ENCODE measurements at regions not wholly inside any gene's neighbourhood (a gene's known extent, or its start where the extent isn't known, plus 50 kb on each side); places are given as distances from the start of the nearest gene placed in this dataset.

DNA sequence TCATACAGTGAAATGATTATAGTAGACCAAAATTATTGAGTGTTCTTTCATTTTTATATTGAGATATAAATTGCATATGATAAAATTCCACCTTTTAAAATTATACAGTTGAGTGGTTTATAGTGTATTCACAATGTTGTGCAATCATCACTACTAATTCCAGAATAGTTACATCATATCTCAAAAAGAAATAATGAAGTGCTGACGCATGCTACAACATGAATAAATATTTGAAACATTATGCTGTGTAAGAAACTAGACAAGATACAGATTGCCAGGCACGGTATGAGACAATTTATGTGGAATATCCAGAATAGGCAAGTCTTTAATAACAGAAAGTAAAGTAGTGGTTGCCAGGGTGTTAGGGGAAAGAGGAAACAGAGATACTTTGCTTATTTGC lies 871.7 kb downstream of the FAM133A start:
- no peaks in the 10 kb centered on the region for H3K4me1 ChIP-seq (ENCODE audit: control insufficient read depth, insufficient read depth, low read length)
- H3K9me3 ChIP-seq (ENCODE audit: control insufficient read depth, insufficient read depth, low read length), result no peaks in the 10 kb centered on the region
- H3K36me3 ChIP-seq (ENCODE audit: control insufficient read depth, insufficient read depth, low read length), result no peaks in the 10 kb centered on the region
- DNase-seq (ENCODE audit: low read depth, low spot score), result no peak
- no peak overlapping the region for H3K27ac ChIP-seq (ENCODE audit: low read length)
- H3K4me3 ChIP-seq (ENCODE audit: low read length), result no peak overlapping the region
- H3K27me3 ChIP-seq (ENCODE audit: control insufficient read depth, insufficient read depth, low read length), result no peaks in the 10 kb centered on the region
- no CpG with 5 or more reads among the region's 2 CpGs for WGBS (ENCODE audit: insufficient coverage, insufficient read length)

DNA sequence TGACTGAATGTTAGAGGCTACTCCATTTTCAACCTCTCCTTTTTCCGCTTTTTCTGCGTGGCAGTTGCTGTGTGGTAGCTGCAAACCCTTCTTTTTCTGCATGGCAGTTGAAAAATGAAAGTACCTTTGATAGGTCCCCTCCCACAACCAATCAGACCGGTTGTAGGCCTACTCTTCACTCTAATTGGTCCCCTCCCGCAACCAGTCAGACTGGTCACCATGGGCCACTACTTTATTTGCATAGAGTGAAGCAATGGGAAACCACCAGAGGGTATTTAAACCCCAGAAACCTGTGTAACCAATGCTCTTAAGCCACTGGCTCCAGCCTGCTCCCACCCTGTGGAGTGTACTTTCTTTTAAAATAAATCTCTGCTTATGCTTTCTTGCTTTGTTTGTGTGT lies 877.8 kb downstream of the FAM133A start:
- Histone ChIP-seq H3K27me3 (ENCODE audit: control insufficient read depth, insufficient read depth, low read length) (no peaks in the 10 kb centered on the region), H3K36me3 (ENCODE audit: control insufficient read depth, insufficient read depth, low read length) (no peaks in the 10 kb centered on the region), H3K27ac (ENCODE audit: low read length) (no peak overlapping the region), H3K4me3 (ENCODE audit: low read length) (no peak overlapping the region), H3K9me3 (ENCODE audit: control insufficient read depth, insufficient read depth, low read length) (no peaks in the 10 kb centered on the region), H3K4me1 (ENCODE audit: control insufficient read depth, insufficient read depth, low read length) (no peaks in the 10 kb centered on the region)
- WGBS (ENCODE audit: insufficient coverage, insufficient read length), result no CpG with 5 or more reads among the region's 4 CpGs
- DNase-seq (ENCODE audit: low read depth, low spot score), result no peak

DNA sequence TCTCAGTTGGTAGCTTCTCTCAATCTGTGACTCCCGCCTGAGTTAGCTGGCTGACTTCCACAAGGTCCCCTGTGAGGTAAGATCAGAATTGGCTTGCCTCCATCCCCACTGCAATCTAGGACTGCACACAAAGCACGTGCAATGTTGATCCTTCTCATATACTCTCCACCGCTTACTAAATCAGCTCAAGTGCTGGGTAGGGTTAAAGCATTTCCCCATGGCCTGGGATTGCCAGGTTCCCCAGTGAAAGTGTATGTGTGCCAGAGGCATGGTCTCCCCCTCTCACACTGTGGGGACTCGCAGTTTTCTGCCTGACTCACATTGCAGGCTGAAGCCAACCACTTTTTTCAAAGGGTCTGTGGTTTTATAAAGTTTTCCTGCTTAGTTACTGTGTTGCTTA lies 886.9 kb downstream of the FAM133A start:
- no peak for DNase-seq (ENCODE audit: low read depth, low spot score)
- H3K4me3 ChIP-seq (ENCODE audit: low read length), result no peak overlapping the region
- H3K27ac ChIP-seq (ENCODE audit: low read length), result no peak overlapping the region
- H3K36me3 ChIP-seq (ENCODE audit: control insufficient read depth, insufficient read depth, low read length), result no peaks in the 10 kb centered on the region; the same call in 1 of the 2 replicates
- no CpG with 5 or more reads among the region's 4 CpGs for WGBS (ENCODE audit: insufficient coverage, insufficient read length)
- no peaks in the 10 kb centered on the region for H3K27me3 ChIP-seq (ENCODE audit: control insufficient read depth, insufficient read depth, low read length)
- H3K4me1 ChIP-seq (ENCODE audit: control insufficient read depth, insufficient read depth, low read length), result no peaks in the 10 kb centered on the region
- no peaks in the 10 kb centered on the region; the same call in 1 of the 2 replicates for H3K9me3 ChIP-seq (ENCODE audit: control insufficient read depth, insufficient read depth, low read length)

DNA sequence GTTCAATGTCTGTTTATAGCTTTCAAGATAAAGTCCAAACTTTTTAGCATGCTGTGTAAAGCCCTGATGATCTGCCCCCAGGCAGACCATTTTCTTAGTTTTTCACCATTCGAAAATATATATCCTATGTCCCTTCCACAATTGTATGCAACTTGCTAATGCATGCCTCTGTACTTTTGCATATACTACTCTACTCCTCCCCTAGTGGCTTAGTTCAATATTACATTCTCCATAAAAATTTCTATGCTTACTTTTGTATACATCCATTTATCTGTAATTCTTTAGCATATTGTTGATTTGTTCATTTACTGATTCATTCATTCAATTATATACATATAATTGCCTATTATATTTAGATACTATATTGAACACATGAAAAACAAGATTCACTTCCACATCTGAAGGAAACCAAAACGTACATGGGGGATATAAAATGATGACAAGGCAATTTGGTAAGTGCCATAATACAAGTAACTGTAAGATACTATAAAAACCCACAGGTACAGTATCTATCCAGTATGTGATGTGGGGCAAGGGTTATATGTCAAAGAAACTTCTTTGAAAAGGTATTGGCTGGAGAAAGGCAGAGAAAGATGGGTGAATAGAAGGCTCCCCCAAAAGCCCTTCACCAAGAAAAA lies 902.5 kb downstream of the FAM133A start:
- DNase-seq (ENCODE audit: low read depth, low spot score), result no peak
- H3K36me3 ChIP-seq (ENCODE audit: control insufficient read depth, insufficient read depth, low read length), result no peaks in the 10 kb centered on the region
- WGBS (ENCODE audit: insufficient coverage, insufficient read length), result no CpG with 5 or more reads among the region's 2 CpGs

DNA sequence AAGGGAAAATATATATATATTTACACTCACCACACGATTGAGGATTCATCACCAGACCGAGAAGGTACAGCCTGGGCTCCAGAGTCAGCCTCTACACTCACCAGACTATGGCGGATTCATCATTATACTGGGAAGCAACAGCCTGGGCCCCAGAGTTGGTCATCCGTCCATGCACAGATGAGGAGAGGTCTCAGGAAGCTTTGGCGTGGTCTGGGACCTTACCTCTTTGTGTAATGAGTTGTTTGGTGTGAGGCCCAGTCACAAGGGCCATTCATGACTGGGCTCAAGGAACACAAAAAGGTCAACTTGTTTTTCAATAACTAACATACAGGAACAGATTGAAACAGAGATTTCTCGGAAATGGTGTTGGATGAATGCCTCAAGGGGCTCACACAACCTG lies 926.1 kb downstream of the FAM133A start:
- Histone ChIP-seq H3K27me3 (ENCODE audit: control insufficient read depth, insufficient read depth, low read length) (no peaks in the 10 kb centered on the region), H3K4me3 (ENCODE audit: low read length) (no peak overlapping the region), H3K27ac (ENCODE audit: low read length) (no peak overlapping the region), H3K9me3 (ENCODE audit: control insufficient read depth, insufficient read depth, low read length) (no peaks in the 10 kb centered on the region), H3K4me1 (ENCODE audit: control insufficient read depth, insufficient read depth, low read length) (no peaks in the 10 kb centered on the region), H3K36me3 (ENCODE audit: control insufficient read depth, insufficient read depth, low read length) (no peaks in the 10 kb centered on the region)
- no CpG with 5 or more reads among the region's 6 CpGs for WGBS (ENCODE audit: insufficient coverage, insufficient read length)
- DNase-seq (ENCODE audit: low read depth, low spot score), result no peak

More for the DNA sequence above, 902.5 kb downstream of the FAM133A start:
- H3K9me3 ChIP-seq (ENCODE audit: control insufficient read depth, insufficient read depth, low read length), result no peaks in the 10 kb centered on the region
- H3K4me1 ChIP-seq (ENCODE audit: control insufficient read depth, insufficient read depth, low read length), result no peaks in the 10 kb centered on the region
- no peaks in the 10 kb centered on the region for H3K27me3 ChIP-seq (ENCODE audit: control insufficient read depth, insufficient read depth, low read length)
- H3K4me3 ChIP-seq (ENCODE audit: low read length), result no peak overlapping the region
- H3K27ac ChIP-seq (ENCODE audit: low read length), result no peak overlapping the region

DNA sequence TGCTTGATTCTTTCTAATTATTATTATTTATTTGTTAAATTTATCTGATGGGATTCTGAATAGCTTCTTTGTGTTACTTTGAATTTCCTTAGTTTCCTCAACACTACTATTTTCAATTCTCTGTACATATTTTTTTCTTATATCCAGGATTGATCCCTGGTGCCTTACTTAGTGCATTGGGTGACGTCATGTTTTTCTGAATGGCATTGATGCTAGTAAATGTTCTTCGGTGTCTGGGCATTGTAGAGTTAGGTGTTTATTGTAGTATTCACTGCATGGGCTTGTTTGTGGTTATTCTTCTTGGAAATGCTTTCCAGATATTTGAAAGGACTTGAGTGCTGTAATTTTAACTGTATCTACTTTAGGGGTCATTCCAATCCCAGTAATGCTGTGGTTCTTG lies 938.1 kb downstream of the FAM133A start:
- no CpG with 5 or more reads among the region's 2 CpGs for WGBS (ENCODE audit: insufficient coverage, insufficient read length)
- H3K27ac ChIP-seq (ENCODE audit: low read length), result no peak overlapping the region
- no peak for DNase-seq (ENCODE audit: low read depth, low spot score)
- no peaks in the 10 kb centered on the region for H3K4me1 ChIP-seq (ENCODE audit: control insufficient read depth, insufficient read depth, low read length)
- no peaks in the 10 kb centered on the region for H3K27me3 ChIP-seq (ENCODE audit: control insufficient read depth, insufficient read depth, low read length)
- no peak overlapping the region for H3K4me3 ChIP-seq (ENCODE audit: low read length)
- H3K9me3 ChIP-seq (ENCODE audit: control insufficient read depth, insufficient read depth, low read length), result no peaks in the 10 kb centered on the region
- no peaks in the 10 kb centered on the region for H3K36me3 ChIP-seq (ENCODE audit: control insufficient read depth, insufficient read depth, low read length)

DNA sequence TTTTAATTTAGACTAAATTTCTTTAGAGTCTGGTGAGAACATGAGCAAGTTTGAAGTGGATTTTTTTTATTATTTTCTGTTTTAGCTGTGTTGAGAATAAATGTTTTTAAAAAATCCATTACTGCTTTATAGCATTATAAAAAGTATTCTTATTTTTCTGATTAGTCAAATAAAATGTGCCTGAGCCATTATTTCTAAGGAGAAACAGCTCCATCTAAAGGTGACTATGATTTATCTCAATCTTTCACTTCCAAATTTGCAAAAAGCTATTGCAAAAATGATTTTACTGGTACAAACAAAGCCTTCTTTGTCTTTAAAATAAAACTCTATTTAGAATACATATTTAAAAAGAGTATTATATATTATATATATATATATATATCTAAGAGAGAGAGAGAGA lies 959.2 kb downstream of the FAM133A start:
- H3K4me1 ChIP-seq (ENCODE audit: control insufficient read depth, insufficient read depth, low read length), result no peaks in the 10 kb centered on the region
- no peaks in the 10 kb centered on the region; the same call in 1 of the 2 replicates for H3K9me3 ChIP-seq (ENCODE audit: control insufficient read depth, insufficient read depth, low read length)
- no peak overlapping the region for H3K4me3 ChIP-seq (ENCODE audit: low read length)
- H3K27me3 ChIP-seq (ENCODE audit: control insufficient read depth, insufficient read depth, low read length), result no peaks in the 10 kb centered on the region
- no peak overlapping the region for H3K27ac ChIP-seq (ENCODE audit: low read length)
- no peak for DNase-seq (ENCODE audit: low read depth, low spot score)
- H3K36me3 ChIP-seq (ENCODE audit: control insufficient read depth, insufficient read depth, low read length), result no peaks in the 10 kb centered on the region

DNA sequence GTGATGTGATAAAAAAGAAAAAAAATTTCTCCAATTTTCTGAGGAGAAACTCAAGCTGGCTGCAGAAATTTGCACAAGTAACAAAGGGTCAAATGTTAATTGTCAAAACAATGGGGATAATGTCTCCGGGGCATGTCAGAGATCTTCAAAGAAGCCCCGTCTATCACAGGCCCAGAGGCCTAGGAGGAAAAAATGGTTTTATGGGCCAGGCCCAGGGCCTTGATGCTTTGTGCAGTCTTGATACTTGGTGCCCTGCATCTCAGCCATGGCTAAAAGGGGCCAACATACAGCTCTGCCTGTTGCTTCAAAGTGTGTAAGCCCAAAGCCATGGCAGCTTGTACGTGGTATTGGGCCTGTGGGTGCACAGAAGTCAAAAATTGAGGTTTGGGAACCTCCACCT lies 961.0 kb downstream of the FAM133A start:
- no peak overlapping the region for H3K4me3 ChIP-seq (ENCODE audit: low read length)
- H3K36me3 ChIP-seq (ENCODE audit: control insufficient read depth, insufficient read depth, low read length), result no peaks in the 10 kb centered on the region
- no CpG with 5 or more reads among the region's 3 CpGs for WGBS (ENCODE audit: insufficient coverage, insufficient read length)
- H3K27ac ChIP-seq (ENCODE audit: low read length), result no peak overlapping the region
- H3K9me3 ChIP-seq (ENCODE audit: control insufficient read depth, insufficient read depth, low read length), result no peaks in the 10 kb centered on the region; the same call in 1 of the 2 replicates
- H3K27me3 ChIP-seq (ENCODE audit: control insufficient read depth, insufficient read depth, low read length), result no peaks in the 10 kb centered on the region
- no peaks in the 10 kb centered on the region for H3K4me1 ChIP-seq (ENCODE audit: control insufficient read depth, insufficient read depth, low read length)
- DNase-seq (ENCODE audit: low read depth, low spot score), result no peak

DNA sequence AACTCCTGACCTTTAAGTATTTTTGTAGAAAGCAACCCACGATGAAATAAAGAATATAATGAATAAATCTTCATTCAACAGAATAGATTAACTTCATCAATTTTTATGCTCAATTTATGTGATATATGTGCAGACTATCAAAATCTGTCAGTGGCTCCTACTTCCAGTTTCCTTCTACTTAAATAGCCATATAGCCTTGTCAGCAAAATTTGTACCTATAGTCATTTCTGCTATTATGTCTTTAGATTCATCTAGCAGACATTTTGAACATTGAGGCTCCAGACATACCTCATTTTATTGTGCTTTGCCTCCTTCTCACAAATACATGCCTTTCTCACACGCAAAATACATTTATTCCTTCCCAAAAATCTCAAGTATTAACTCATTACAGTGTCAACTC lies 971.7 kb downstream of the FAM133A start:
- H3K4me1 ChIP-seq (ENCODE audit: control insufficient read depth, insufficient read depth, low read length), result no peaks in the 10 kb centered on the region
- H3K27ac ChIP-seq (ENCODE audit: low read length), result no peak overlapping the region
- H3K27me3 ChIP-seq (ENCODE audit: control insufficient read depth, insufficient read depth, low read length), result no peaks in the 10 kb centered on the region
- no peaks in the 10 kb centered on the region for H3K9me3 ChIP-seq (ENCODE audit: control insufficient read depth, insufficient read depth, low read length)
- WGBS (ENCODE audit: insufficient coverage, insufficient read length), result 100% methylated on average over 1 of the region's 2 CpGs
- H3K36me3 ChIP-seq (ENCODE audit: control insufficient read depth, insufficient read depth, low read length), result no peaks in the 10 kb centered on the region
- no peak for DNase-seq (ENCODE audit: low read depth, low spot score)
- H3K4me3 ChIP-seq (ENCODE audit: low read length), result no peak overlapping the region

DNA sequence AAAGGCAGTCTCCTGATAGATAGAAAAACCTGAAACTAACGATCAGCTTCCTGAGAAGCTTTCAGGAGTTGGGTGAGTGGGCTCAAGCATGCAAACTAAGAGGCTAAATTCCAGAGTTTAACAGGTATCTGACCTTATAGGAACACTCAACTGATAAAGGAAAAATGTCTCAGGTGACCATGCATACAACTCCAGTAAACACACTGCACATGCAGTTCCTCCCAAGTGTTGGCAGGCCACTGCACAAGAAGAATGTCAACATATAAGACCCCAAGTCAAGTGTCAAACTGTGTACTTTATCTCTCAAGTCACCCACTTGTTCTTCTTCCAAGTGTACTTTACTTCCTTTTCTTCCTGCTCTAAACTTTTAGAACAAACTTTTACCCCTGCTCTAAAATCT lies 981.2 kb downstream of the FAM133A start:
- DNase-seq (ENCODE audit: low read depth, low spot score), result no peak
- H3K9me3 ChIP-seq (ENCODE audit: control insufficient read depth, insufficient read depth, low read length), result no peaks in the 10 kb centered on the region
- no CpG with 5 or more reads among the region's 1 CpG for WGBS (ENCODE audit: insufficient coverage, insufficient read length)
- no peaks in the 10 kb centered on the region for H3K4me1 ChIP-seq (ENCODE audit: control insufficient read depth, insufficient read depth, low read length)
- H3K36me3 ChIP-seq (ENCODE audit: control insufficient read depth, insufficient read depth, low read length), result 0 out of 2 replicates have a peak, but pooled peaks cover 2% of the 10 kb centered on the region
- H3K4me3 ChIP-seq (ENCODE audit: low read length), result no peak overlapping the region
- H3K27me3 ChIP-seq (ENCODE audit: control insufficient read depth, insufficient read depth, low read length), result no peaks in the 10 kb centered on the region
- no peak overlapping the region for H3K27ac ChIP-seq (ENCODE audit: low read length)

DNA sequence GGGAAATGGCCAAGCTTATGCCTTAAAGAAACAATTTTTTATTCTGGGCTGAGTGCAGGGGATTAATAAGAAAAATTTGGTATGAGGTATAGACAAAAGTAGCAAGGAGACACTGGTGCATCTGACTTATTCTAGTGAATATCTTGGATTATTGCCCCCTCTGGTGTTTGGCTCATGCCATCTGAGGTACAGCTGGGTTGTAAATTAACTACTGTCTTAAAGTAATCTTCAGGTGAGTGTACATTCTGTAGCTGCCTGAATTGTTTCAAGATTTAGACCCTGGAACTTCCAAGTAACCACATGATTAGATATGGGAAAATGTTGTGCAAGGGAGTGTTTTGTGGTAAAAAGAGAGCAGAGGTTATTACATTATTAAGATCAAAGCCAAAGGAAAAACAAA lies 988.7 kb downstream of the FAM133A start:
- Histone ChIP-seq H3K9me3 (ENCODE audit: control insufficient read depth, insufficient read depth, low read length) (no peaks in the 10 kb centered on the region), H3K27ac (ENCODE audit: low read length) (no peak overlapping the region), H3K27me3 (ENCODE audit: control insufficient read depth, insufficient read depth, low read length) (no peaks in the 10 kb centered on the region), H3K4me3 (ENCODE audit: low read length) (no peak overlapping the region), H3K36me3 (ENCODE audit: control insufficient read depth, insufficient read depth, low read length) (0 out of 2 replicates have a peak, but pooled peaks cover 2% of the 10 kb centered on the region), H3K4me1 (ENCODE audit: control insufficient read depth, insufficient read depth, low read length) (no peaks in the 10 kb centered on the region)
- DNase-seq (ENCODE audit: low read depth, low spot score), result no peak
